ENCODE measurements at regions not wholly inside any gene's neighbourhood (a gene's known extent, or its start where the extent isn't known, plus 50 kb on each side); places are given as distances from the start of the nearest gene placed in this dataset.

GRCh38 chr2:207469451-207469850 lies 60.3 kb upstream of the CREB1 start:
- no peak for TF ChIP-seq CTCF (IDR thresholded peaks at IDR 0.05)
- no peak for TF ChIP-seq POLR2AphosphoS5 (IDR thresholded peaks at IDR 0.05)

All from breast epithelium (tissue), 3 donors.